Left lung (tissue), 4 donors: ENCODE measurements at regions not wholly inside any gene's neighbourhood (a gene's known extent, or its start where the extent isn't known, plus 50 kb on each side); places are given as distances from the start of the nearest gene placed in this dataset.

Experiments used
- ATAC-seq: fragments of 200-7000 bp; cut with Tn5 transposase; one replicate; pipeline ENCODE4 v1.9.1; 2020; ENCODE audit warnings: moderate library complexity
- DNase-seq, 4 donors: peaks; one replicate each; pipeline ENCODE4 v3.0.0-alpha.2; 2013 to 2020
- H3K27ac ChIP-seq, 2 donors: fragments of 200-600 bp; sonication (generic) in 1 of 2; one replicate each; pipeline versions ENCODE4 v1.5.0 to v1.8.0; 2020 to 2021
- H3K27me3 ChIP-seq, 2 donors: fragments of 200-600 bp; sonication (generic) in 1 of 2; one replicate each; pipeline versions ENCODE4 v1.5.0 to v1.8.0; 2020 to 2021
- H3K36me3 ChIP-seq, 2 donors: fragments of 200-600 bp; sonication (generic) in 1 of 2; one replicate each; pipeline versions ENCODE4 v1.5.0 to v1.8.0; 2020 to 2021
- H3K4me1 ChIP-seq, 2 donors: fragments of 200-600 bp; one replicate each; pipeline ENCODE4 v1.8.0; 2021
- H3K4me3 ChIP-seq, 2 donors: fragments of 200-600 bp; sonication (generic) in 1 of 2; one replicate each; pipeline versions ENCODE4 v1.5.0 to v1.8.0; 2020 to 2021; ENCODE audit warnings: mild to moderate bottlenecking in 1 of 2
- H3K9me3 ChIP-seq, 2 donors: fragments of 200-600 bp; sonication (generic) in 1 of 2; one replicate each; pipeline versions ENCODE4 v1.5.0 to v1.8.0; 2020 to 2021
- intact Hi-C, 2 donors: fragments of 100-400 bp; cut with DNase I; formaldehyde crosslinking; loops; one replicate each; pipeline versions ENCODE4 v1.11.2 to v1.14.2; 2022
- TF ChIP-seq, protein P1 (sequence below), 2 donors: fragments of 200-600 bp; sonication (generic) in 1 of 2; IDR thresholded peaks; one replicate each; pipeline versions ENCODE4 v1.5.0 to v1.8.0; 2021; ENCODE audit warnings: antibody characterized with exemption in 2 of 2
- donor health status: DM: no; HTN: yes; CAD: no.
- donor health status: DM: no; HTN: no; CAD: no.

DNA sequence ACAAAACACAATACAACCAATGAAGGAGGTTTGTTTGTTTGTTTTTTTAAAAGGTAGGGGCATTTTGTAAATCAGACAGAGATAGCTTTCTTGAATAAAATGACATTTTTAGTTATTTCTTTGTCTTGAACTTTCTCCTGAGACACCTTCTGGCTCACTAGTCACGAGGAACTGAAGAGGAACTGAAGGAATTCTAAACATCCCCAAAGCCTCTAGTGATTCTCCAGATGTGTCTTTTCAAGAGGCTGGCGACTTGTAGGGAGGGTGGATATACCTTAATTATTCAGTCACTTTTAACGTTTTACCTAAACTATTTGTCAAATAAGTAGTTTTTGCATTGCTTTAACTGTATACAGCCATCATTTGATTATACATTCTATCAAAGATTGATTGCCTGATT lies 211.2 kb upstream of the LRIG3 start:
- TF ChIP-seq, protein P1, sequence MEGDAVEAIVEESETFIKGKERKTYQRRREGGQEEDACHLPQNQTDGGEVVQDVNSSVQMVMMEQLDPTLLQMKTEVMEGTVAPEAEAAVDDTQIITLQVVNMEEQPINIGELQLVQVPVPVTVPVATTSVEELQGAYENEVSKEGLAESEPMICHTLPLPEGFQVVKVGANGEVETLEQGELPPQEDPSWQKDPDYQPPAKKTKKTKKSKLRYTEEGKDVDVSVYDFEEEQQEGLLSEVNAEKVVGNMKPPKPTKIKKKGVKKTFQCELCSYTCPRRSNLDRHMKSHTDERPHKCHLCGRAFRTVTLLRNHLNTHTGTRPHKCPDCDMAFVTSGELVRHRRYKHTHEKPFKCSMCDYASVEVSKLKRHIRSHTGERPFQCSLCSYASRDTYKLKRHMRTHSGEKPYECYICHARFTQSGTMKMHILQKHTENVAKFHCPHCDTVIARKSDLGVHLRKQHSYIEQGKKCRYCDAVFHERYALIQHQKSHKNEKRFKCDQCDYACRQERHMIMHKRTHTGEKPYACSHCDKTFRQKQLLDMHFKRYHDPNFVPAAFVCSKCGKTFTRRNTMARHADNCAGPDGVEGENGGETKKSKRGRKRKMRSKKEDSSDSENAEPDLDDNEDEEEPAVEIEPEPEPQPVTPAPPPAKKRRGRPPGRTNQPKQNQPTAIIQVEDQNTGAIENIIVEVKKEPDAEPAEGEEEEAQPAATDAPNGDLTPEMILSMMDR (IDR thresholded peaks at IDR 0.05), result no peak
- intact Hi-C loops, result no loop called here
- Histone ChIP-seq H3K9me3 (no peaks in the 10 kb centered on the region), H3K27me3 (no peaks in the 10 kb centered on the region), H3K4me3 (no peak overlapping the region), H3K4me1 (no peaks in the 10 kb centered on the region), H3K27ac (no peak overlapping the region), H3K36me3 (no peaks in the 10 kb centered on the region)
- ATAC-seq (no peak), DNase-seq (no peak)

DNA sequence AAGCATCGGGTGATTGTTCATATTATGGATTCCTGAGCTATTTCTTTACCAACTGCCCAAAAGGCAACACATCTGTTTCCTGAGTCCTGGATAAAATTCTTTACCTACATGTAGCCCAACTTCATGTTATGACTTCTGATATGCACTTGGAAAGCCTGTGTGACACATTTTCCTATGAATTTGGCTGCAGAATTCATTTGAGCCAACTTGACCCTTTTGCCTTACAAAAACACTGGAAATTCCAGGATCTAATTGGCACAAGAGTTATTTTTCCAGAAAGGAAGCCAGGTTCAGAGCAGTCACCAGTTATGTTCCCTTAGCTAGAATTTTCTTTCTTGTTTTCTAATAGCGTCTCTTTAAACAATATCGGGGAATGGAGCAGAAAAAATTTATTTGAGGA lies 202.5 kb upstream of the LRIG3 start:
- Histone ChIP-seq H3K36me3 (no peaks in the 10 kb centered on the region), H3K9me3 (no peaks in the 10 kb centered on the region), H3K4me3 (no peak overlapping the region), H3K27me3 (no peaks in the 10 kb centered on the region), H3K4me1 (no peaks in the 10 kb centered on the region), H3K27ac (no peak overlapping the region)
- intact Hi-C loops, result no loop called here
- TF ChIP-seq, protein P1 (IDR thresholded peaks at IDR 0.05), result no peak
- no peak for ATAC-seq
- DNase-seq, result peak in 1 of 4 donors; percentile 6

DNA sequence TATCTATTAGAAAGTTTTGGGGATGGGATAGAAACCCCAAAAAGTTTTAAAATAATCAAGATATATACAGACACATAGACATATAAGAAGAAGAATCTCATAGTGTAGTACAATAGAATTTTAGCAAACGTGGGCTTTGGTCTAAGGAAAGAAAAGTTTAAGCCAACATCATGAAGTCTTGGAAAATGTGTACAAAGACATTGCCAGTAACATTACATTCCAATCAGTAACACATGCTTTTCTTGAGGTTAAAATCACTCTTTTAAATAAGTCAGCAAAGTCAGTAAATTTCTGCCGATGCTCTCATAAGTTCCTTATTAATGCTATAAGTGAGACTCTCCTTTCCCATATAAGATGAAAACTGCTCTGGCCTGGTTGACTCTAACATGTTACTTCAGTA lies 201.1 kb upstream of the LRIG3 start:
- ATAC-seq (no peak), DNase-seq (no peak)
- no peaks in the 10 kb centered on the region for H3K4me1 ChIP-seq
- TF ChIP-seq, protein P1 (IDR thresholded peaks at IDR 0.05), result no peak
- peak overlapping the region in 1 of 2 donors; percentile 2 for H3K27ac ChIP-seq
- H3K4me3 ChIP-seq, result no peak overlapping the region
- no peaks in the 10 kb centered on the region for H3K27me3 ChIP-seq
- no peaks in the 10 kb centered on the region for H3K36me3 ChIP-seq
- H3K9me3 ChIP-seq, result no peaks in the 10 kb centered on the region
- intact Hi-C loops, result no loop called here

DNA sequence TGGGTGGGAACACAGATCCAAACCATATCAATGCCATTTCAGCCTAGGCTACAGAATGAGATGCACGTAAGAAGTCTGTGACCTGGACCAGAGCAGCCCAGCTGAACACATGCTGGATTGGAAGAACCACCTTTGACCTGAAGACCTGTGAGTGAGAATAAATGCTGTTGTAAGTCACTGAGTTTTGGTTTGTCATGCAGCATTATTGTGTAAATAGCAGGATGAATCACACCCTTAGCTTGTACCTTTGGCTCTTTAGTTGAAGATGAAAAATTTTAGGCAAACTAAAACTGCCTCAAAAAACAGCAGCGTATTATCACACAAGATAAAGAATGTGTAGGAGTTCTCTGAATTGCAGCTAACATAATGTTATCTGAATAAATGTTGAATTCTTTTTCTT lies 199.4 kb upstream of the LRIG3 start:
- ATAC-seq, result peak; percentile 19
- no peaks in the 10 kb centered on the region for H3K9me3 ChIP-seq
- DNase-seq, result no peak
- intact Hi-C loops, result no loop called here
- no peak overlapping the region for H3K4me3 ChIP-seq
- H3K36me3 ChIP-seq, result no peaks in the 10 kb centered on the region
- H3K27me3 ChIP-seq, result no peaks in the 10 kb centered on the region
- no peak overlapping the region for H3K27ac ChIP-seq
- H3K4me1 ChIP-seq, result no peaks in the 10 kb centered on the region
- TF ChIP-seq, protein P1 (IDR thresholded peaks at IDR 0.05), result no peak

DNA sequence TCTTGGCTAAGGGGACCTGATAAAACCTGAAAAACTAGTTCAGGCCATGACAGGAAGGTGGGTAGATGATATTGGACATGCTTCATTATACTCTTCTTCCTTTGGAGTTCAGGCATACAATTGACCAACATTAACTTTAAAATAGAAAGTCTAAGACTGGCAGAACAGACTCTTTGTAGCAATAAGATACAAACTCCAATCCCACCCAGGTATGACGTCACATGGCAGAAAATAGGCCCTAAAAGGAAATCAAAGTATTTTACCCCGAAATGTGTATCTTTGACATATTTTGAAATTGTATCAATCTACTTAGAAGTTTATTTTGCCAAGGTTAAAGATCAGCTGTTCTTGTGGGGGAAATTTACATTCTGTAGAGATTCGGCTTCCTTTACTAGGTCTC lies 198.1 kb upstream of the LRIG3 start:
- Histone ChIP-seq H3K4me3 (no peak overlapping the region), H3K36me3 (no peaks in the 10 kb centered on the region), H3K9me3 (no peaks in the 10 kb centered on the region), H3K4me1 (no peaks in the 10 kb centered on the region), H3K27me3 (no peaks in the 10 kb centered on the region), H3K27ac (no peak overlapping the region)
- DNase-seq (no peak), ATAC-seq (no peak)
- TF ChIP-seq, protein P1 (IDR thresholded peaks at IDR 0.05), result no peak
- intact Hi-C loops, result no loop called here
